GM18873 (cell line): ENCODE measurements at regions not wholly inside any gene's neighbourhood (a gene's known extent, or its start where the extent isn't known, plus 50 kb on each side); places are given as distances from the start of the nearest gene placed in this dataset.

Source experiments
- ATAC-seq: cut with Tn5 transposase; IDR thresholded peaks from one replicate; pipeline ENCODE4 v1.9.1; 2021; ENCODE audit warnings: mild to moderate bottlenecking, moderate library complexity, moderate number of reproducible peaks; ENCODE audit not compliant: unreplicated experiment, low FRiP score

DNA sequence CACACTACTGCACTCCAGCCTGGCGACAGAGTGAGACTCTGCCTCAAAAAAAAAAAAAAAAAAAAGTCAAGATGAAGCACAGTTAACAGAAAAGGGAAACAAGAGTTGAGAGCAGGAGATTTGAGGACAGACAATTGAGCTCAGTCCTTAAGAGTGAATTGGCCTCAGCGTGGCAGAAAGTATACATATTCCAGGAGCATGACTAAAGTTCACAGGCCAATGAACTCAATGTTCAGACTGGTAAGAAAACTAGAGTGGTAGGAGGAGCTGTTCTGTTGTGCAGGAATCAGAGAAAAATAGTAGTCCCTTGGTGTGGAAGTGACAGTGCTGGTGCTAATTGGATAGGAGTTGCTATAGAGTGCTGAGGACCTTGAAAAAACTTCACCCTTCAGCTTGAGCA lies 60.0 kb downstream of the NRN1 start:
- ATAC-seq, result no peak

DNA sequence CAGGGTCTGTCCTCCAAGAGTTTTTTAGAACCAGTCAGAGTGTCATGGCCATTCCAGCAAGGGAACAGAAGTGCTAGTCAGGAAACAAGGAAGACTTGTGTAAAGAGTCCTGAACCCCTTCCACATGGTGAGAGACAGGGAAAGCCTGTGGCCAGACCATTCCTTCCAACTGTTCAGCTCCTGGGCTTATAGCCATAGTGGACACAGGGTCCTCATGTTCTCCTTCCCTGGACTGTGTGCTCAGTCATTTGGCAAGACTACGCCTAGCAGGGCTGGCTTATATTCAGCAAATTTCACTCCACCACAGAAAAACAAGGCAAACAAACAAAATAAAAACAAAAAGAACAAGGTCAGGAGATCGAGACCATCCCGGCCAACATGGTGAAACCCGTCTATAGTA lies 60.5 kb downstream of the NRN1 start:
- no peak for ATAC-seq

DNA sequence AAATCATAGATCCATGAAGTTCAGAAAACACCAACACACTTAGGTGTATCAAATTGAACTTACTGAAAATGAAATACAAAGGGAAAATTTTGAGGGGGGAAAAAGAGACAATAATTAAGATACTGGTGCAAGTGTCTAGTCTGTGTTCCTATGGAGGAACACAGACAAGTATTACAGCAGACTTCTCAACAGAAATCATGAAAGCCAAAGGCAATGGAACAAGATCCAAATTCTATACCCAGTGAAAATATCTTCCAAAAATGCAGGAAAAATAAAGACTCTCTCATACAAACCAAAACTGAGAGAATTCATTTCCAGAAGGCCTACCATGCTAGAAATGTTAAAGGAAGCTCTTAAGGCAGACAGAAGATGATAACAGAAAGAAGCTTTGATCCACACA lies 63.1 kb downstream of the NRN1 start:
- ATAC-seq, result no peak

DNA sequence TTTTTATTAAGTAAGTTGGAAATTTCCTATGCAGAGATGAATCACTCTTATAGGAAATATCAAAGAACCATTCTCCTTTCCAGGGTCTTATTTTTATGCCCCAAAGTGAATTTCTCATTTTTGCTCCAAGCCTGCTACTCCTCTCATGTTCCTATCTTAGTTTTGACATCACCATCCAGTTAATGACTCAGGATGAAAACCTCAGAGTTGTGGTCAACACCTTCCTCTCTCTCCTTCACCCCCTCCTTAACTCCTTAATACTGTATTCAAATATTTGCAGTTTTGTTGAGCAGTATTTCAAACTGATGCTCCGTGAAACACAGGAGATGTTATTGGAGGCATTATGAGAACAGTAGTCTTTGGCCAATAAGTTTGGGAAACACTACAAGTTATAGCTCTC lies 64.1 kb downstream of the NRN1 start:
- ATAC-seq, result no peak

DNA sequence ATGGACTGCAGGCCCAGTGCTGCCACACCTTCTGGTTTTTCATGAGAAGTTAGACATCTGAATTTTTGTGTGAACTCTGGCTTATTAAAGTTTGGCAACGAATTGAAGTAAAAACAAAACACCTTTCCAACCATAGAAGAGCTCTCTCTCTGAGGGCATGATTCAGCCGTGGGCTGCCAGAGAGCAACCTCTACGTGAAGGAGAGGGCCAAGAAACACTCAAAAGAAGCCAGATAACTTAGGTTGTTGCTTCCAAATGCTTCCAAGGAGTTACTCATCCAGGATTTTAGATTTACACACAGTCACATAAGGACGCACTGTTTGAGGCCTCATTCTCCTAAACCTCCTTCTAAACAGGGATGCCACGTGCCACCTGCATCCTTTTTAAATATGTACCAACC lies 65.5 kb downstream of the NRN1 start:
- no peak for ATAC-seq

DNA sequence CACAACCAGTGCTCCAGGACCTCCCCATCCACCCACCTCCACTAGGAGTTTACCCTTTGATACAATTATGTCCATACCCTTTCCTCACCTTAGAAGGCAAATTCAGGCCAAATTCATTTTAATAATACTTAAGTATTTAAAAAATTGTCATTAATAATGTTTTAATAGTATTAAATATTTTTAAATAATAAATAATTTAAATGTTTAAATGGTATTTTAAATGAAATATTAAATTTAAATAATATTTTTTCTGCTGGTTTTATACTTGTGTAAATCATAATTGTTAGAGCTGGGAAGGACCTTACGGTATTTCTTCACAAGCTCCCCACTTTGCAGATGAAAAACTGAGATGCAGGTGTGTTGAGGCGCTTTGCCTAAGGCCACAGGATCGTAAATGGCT lies 67.8 kb downstream of the NRN1 start:
- ATAC-seq, result no peak

DNA sequence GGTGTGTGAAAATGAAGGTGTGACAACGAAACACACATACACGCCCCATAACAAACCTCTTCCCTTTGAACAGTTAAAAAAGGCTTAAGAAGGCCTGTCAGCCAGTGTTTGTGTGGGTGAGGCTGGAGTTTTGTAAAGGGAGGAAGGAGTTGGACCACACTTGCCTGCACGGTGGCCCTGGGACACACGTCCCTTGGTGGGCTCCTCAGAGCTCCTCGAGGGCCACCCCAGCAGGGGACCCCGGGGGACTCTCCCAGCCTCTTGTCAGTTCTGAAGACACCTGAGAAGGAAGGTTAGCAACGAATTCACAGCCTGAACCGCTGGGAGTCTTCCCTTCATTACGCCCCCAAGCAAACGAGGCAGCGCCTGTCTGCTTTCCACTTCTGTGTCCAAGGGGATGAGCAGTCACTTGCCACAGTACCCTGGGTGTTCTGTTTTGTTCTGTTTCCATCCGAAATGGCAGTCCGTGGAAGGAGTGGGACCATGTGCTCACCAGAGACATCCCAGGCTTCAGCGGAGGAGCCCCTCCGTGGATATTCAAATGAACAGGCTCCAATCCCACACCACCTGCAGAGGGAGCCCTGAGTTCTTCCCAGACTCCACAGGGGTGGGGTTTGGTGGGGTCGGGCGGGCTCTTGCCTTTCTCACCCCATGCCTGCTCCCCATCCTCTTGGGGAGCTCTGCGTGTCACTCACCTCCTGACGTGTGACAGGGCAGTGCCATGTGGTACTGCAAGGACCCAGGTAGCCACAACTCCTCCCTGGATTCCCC lies 68.6 kb downstream of the NRN1 start:
- no peak for ATAC-seq

DNA sequence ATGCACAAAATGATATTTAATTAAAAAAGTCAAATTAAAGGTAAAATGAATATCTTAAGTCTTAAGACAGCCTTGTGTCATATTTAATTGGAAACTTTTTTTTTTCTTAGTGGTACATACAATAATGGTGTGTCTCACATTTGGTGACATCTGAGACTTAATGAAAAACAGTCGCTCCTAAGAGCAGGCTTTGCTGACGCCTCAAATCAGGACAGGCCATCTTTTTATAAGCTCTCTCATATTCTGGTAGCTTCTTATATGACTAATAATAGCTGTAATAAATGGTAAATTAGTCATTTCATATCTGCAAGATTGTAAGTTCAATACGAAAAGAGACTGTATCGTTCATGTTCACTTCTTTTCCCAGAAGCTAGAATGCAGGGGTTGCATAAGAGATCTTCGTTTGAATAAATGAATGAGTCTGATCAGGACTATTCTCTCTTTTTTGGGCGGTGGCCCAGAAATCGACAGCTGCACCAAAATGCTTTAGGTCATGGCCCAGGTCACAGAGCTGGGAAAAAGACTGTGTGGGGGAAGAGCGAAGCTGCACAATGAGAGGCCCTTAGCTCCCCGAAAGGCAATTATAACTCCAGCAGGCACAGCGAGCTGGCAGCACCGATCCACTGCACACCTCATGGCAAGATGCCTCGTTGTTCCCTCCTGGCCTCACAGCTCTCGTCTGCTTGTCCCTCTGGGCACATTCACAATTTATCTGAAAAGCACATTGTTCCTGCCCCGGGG lies 69.4 kb downstream of the NRN1 start:
- no peak for ATAC-seq

DNA sequence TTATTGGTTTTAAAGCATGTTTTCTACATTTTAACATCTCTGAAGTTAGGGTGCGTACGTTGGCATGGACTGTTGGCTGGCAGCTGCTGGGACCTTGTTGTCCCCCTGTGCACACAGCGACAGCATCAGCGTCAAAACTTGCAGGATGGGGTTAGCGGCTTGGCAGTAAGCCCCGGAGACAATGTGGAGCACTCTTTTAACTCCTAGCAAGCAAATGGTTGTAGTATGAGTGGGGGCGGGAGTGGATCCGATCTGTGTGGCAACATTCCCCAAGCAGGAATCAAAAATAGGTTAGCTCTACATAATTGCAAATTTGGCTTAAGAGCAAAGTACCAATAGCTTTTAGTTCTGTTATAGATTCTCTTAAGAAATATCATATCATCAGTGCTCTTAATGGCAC lies 70.1 kb downstream of the NRN1 start:
- no peak for ATAC-seq

DNA sequence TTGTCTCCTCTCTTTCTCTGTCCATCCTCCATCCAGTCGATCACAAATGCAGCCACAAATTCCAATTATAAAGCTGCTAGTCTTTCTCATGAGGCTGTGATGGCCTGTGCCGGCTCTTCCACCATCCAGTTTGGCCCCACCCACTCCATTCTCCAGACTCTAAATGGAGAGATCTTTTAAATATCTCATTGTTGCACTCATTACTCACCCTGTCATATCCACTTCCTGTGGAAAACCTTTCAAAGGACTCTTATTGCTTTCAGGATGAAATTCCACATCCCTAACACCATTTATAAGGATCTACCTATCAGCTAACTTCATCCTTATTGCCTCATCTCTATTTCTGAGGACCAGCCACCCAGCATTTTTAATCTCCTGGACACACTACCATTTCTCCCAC lies 70.6 kb downstream of the NRN1 start:
- ATAC-seq, result no peak

DNA sequence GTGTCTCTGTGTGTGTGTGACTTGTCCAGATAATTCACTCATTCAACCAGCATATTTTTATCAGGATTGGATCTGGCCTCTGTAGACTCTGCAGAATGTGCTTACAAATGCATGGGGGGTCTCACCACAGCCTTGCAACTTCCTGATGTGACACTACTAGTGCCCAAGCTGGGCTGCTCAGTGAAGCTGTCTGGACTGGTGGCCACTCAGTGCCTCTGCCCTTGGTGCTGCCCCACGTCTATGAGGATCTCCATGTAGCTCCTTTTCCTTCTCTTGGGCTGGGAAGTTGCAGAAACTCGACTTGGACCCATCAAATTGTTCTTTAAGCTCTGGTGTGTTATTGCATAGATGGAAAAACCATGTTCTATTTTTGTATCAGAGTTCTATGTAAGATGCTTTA lies 75.8 kb downstream of the NRN1 start:
- ATAC-seq, result no peak

DNA sequence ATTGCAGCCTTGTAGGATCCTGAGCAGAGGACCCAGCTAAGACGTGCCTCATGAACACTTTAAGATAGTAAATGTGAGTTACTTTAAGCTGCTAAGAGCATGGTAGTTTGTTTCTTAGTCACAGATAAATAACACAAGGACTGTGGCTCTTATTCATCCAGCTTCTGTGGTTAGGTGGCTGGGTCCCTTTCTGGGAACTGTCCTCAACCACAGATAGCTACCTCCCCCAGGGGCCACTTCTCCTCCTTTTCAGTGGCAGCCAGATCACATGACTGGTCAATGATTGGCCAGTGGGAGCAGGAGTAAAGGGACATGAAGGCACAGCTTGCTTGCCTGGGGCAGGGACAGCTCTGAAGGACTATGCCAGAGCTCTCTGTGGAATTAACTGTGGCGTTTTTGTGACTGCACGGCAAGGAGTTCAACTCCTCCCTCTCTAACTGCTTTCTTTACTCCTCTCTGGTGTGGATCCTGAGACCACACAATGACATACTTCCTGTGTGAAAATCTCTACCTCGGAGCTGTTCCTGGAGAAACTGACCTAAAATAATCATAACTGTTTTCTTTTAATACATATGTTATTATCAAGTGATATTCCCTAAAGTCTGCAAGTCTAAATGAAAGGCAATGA lies 76.5 kb downstream of the NRN1 start:
- ATAC-seq, result no peak

DNA sequence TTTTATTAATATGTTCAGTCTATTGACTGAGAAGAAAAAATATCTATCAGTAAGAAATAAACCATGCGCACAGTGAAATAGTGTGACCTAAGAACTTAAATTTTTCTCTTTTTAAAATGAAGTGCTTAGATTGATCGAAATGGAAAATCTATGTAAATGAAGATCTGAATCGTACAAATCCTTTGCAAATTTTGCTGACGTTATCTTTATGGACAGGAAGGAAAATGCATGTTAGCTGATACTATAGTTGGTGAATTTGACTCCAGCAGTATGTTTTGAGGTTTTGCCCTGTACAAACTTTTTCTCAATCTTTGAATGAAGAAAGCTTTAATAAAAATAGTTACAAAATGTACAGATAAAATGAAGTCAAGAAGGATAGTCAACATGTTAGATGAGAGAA lies 82.9 kb downstream of the NRN1 start:
- ATAC-seq, result no peak

DNA sequence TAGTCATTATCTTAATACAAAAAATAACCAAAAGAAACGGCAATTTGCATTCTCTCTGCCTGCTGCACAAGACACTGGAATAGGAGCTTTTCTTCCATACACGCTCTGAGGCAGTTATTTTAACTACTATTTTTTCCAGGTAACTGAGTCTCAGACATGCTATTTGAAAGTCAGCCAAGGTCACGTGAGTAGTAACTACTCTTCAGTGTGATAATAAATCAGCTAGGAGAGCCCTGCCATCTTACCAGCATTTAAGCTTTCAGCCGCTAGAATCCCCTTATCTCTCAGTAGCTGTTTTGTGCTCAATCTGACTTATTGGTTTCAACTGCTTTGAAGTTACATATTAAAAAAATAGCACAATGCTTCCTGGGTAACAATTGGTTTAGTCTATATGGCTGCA lies 84.5 kb downstream of the NRN1 start:
- no peak for ATAC-seq

DNA sequence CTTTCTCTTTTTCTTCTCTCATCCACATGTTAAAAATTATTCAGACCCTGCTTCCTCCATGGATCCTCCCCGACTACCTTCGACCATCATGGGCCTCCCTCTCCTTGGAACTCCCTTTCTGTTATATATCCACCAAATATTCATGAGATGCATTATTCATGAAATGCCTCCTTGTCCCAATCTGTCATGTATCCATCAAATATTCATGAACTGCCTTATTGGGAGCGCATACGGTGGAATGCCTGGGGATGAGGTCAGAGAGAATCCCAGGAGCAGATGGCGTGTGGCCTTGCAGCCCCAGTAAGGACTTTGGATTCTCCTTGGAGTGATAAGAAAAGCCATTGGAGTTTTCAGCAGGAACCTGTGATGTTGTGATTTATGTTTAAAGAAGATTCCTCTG lies 97.0 kb downstream of the NRN1 start:
- ATAC-seq, result no peak

DNA sequence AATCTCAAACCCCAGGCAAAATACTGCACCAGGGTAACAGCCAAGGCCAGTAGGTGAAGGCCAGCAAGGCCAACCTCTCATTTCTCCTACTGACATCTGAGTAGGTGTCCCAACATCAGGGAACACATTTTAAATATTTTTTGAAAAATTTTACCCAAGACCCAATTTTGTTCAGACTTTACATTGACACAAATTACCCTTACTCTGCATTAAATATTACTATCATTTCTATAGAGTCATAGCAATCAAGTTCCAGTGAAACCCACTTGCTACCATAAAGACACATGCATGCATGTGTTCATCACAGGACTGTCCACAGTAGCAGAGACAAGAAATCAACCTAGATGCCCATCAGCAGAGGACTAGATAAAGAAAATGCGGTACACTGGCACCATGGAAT lies 99.9 kb downstream of the NRN1 start:
- no peak for ATAC-seq

DNA sequence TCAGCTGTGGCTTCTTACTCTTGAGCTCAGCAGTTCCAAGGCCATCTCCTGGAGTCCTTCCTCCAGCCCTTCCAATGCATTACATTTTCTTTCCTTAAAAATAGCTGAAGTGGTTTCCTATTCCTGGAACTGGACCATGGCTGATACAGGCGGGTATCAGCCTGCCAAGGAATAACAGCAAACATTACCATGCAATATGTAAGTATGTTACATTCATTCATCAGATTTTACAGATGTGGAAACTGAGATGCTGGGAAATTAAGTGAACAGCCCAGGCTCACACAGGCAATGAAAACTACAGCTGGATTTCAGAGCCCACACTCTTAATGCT lies 100.4 kb downstream of the NRN1 start:
- no peak for ATAC-seq

DNA sequence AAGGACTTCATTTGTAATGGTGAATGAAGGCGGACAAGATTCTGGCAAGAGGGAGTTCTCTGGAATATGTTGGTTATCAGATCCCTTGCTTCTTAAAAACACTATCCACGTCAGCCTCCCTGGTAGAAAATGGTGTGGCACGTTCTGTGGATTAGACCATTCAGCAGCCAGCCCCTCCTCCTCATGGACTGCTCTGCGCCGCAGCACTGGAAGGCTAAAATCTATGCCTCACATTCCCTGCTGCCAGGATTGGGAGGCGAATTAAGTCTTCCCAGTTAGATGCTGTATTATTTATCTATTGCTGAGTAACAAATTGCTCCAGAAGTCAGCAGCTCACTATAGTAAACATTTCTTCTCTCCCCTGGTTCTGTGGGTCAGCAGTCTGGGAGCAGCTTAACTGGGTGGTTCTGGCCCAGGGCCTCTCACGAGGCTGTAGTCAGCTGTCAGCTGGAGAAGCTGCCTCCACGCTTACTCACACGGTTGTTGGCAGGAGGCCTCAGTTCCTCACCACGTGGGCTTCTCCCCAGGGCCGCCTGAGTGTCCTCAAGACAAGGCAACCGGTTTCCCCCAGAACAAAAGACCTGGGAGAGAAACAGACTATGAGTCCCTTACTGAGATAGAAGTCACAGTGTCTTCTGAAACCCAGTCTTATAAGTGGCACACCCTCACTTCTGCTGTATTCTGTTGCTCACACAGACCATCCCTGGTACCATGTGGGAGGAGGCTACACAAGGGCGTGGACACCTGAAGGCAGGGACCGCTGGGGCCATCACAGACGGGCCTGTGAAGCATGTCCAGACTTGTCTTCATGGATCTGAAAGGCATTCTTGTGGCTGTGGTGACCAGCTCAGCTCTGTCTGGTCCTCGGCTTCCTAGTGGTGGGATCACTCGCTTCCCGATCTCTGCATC lies 101.0 kb downstream of the NRN1 start:
- ATAC-seq, result no peak

DNA sequence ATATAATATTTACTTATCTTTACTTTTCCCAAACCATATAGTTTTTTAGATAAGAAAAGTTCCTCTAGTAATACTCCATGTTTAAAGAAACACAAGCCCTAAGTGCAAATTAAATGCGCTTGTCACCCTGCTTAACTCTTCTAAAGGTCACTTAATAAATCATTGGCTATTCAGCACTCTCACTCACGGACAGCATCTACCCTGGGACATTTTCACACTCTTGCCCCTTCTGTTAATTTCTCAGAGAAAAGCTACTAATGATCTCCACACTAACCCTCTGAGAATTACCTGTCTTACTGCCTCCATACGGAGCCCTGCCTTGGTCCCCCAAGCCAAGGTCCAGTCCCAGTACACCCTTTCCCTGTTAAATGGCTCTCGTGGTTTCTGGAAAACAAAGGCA lies 102.2 kb downstream of the NRN1 start:
- no peak for ATAC-seq

DNA sequence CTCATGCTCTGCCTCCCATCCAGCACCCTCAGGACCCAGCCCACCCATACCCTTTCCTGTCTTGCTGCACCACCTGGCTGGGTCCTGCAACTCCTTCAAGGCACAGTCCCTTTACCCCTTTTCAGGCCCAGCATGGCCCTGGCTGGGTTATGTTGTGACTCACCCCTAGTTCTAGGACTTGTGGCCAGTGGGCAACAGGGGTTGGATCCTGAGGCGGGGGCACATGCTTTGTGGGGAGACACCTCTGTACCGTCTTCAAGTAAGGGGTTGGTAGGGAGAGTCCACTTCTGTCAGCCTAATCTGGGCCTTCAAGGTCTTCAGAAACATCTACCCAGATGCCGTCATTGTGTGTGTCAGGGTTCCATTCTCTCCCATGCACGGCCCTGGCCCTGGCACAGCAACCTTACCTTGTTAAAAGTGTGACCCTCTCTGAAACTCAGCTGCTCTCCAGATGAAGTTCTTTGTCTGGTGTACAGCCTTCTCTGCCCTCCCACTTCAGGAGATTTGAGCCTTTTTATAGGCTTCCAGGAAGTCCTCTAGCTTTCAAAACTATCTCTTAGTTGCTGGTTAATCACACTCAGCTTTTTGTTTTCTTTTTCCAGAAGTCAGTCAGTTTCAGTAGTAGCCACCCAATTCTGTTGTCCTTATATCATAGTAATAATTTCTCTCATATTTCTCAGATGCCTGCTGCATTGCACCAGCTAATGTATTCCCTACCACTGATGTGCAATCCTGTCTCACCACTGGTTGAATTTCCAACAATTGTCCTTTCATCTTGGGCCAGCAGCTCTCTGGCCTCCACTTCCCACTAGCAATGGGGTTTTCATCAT lies 107.3 kb downstream of the NRN1 start:
- no peak for ATAC-seq
